Activated CD4-positive, alpha-beta T cell treated with anti-CD3 and anti-CD28 coated beads, Interleukin-2, amount 10 ng/mL, durations not matched to agents 24 days and 14 days (primary cell): ENCODE measurements at regions not wholly inside any gene's neighbourhood (a gene's known extent, or its start where the extent isn't known, plus 50 kb on each side); places are given as distances from the start of the nearest gene placed in this dataset.

Experiments
- DNase-seq: peaks from one replicate; pipeline ENCODE4 v3.0.0; 2022
- H3K27ac Mint-ChIP-seq: one replicate; pipeline ENCODE4 v1.8.0; 2022; ENCODE audit warnings: mild to moderate bottlenecking, mixed read lengths
- H3K27me3 Mint-ChIP-seq: one replicate; pipeline ENCODE4 v1.8.0; 2022; ENCODE audit warnings: mixed read lengths
- H3K36me3 Mint-ChIP-seq: one replicate; pipeline ENCODE4 v1.8.0; 2022; ENCODE audit warnings: low read depth, mild to moderate bottlenecking, mixed read lengths
- H3K4me1 Mint-ChIP-seq: one replicate; pipeline ENCODE4 v1.8.0; 2021; ENCODE audit warnings: mixed read lengths
- H3K4me3 Mint-ChIP-seq: one replicate; pipeline ENCODE4 v1.8.0; 2022; ENCODE audit warnings: mild to moderate bottlenecking, moderate library complexity, mixed read lengths
- H3K9me3 Mint-ChIP-seq: one replicate; pipeline ENCODE4 v1.8.0; 2021; ENCODE audit warnings: mixed read lengths
- intact Hi-C: fragments of 100-400 bp; cut with micrococcal nuclease; formaldehyde crosslinking; loops from one replicate; pipeline ENCODE4 v1.15.1; 2023

DNA sequence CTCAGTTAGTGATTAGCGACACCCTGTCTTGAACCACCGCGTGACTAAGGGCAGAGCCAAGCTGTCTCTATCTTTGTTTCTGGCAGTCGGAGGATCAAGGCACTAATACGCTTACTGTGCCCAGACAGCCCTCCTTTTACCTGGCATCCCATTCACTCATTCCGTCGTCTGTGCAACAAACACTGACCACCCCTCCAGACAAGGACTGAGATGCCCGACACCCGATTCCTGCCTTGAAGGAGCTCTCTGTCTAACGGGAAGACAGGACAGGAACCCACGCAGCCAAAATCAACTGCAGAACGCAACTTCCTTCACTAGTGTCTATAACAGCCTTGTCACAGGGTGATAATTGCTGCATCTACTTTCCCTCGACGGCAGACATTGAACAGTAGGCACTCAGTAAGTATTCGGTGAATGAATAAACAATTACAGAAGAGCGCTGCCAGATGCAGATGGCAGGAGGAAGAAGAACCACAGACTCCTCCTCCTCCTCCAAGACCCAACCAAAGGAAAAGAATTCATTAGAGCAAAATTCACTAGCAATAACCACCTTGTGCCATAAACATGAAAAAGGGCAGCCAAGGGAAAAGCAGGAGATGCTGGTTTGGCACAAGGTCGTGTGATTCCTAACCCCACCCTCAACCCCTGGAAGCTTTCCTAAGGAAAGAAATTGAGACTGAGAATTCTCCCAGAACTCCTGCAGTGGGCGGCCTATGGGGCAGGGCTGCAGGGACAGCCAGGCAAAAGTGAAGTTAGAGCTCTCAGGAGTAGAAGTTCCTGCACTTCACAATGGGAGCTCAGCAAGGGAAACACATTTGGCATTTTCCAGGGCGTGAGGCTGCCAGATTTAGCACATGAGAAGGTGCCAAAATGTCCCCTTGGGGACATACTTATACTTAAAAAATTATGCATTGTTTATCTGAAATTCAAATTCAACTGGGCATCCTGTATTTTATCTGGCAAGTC, 186.6 kb upstream of the DIO3 start:
- no peaks in the 10 kb centered on the region for H3K36me3 Mint-ChIP-seq

DNA sequence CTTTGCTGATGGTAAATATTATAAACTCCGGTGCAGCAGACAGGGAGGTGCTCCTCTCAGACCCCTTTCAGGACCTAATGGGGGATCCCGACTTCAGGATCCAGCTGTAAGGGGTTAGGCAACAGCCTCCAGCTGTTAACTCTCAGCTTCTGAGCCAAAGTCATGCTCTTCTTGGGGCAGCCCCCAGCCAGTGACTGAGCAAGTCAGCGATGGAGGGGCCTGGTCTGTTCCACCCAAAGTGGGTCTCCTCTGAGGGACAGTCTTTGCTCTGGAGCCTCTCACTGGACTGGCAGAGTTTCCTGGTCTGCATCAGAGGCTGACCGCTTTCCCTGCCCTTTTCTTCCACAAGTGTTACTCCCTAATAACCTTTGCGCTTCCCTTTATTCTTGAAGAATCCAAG, 184.2 kb upstream of the DIO3 start:
- peaks cover 14% of the 10 kb centered on the region for H3K27me3 Mint-ChIP-seq
- no peaks in the 10 kb centered on the region for H3K36me3 Mint-ChIP-seq
- H3K9me3 Mint-ChIP-seq = no peaks in the 10 kb centered on the region
- DNase-seq = peak; percentile 46
- no peak overlapping the region for H3K4me3 Mint-ChIP-seq
- intact Hi-C loops = no loop called here
- H3K4me1 Mint-ChIP-seq = no peaks in the 10 kb centered on the region
- no peak overlapping the region for H3K27ac Mint-ChIP-seq

More for the DNA sequence above, 186.6 kb upstream of the DIO3 start:
- no peaks in the 10 kb centered on the region for H3K4me1 Mint-ChIP-seq
- DNase-seq = peak; percentile 29
- no peaks in the 10 kb centered on the region for H3K9me3 Mint-ChIP-seq
- H3K27ac Mint-ChIP-seq = no peak overlapping the region
- no peak overlapping the region for H3K4me3 Mint-ChIP-seq
- peaks cover 10% of the 10 kb centered on the region for H3K27me3 Mint-ChIP-seq
- intact Hi-C loops = no loop called here

DNA sequence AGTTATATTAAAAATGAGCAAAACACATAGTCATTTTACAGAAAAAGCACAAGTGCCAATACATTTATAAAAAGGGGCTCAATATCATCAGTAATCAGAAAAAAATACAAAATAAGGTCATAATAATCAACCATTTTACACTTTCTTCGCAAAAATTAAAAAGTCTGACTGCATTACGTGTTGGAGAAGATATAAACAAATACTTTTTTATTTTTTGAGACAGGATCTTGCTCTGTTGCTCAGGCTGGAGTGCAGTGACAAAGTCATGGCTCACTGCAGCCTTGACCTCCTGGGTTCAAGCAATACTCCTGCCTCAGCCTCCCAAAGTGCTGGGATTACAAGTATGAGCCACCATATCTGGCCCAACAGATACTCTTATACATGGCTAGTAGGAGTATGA, 181.5 kb upstream of the DIO3 start:
- Mint-ChIP-seq H3K9me3 (no peaks in the 10 kb centered on the region), H3K27ac (no peak overlapping the region), H3K4me1 (no peaks in the 10 kb centered on the region), H3K27me3 (peaks cover 14% of the 10 kb centered on the region), H3K36me3 (no peaks in the 10 kb centered on the region), H3K4me3 (no peak overlapping the region)
- DNase-seq = peak; percentile 6
- intact Hi-C loops = no loop called here

DNA sequence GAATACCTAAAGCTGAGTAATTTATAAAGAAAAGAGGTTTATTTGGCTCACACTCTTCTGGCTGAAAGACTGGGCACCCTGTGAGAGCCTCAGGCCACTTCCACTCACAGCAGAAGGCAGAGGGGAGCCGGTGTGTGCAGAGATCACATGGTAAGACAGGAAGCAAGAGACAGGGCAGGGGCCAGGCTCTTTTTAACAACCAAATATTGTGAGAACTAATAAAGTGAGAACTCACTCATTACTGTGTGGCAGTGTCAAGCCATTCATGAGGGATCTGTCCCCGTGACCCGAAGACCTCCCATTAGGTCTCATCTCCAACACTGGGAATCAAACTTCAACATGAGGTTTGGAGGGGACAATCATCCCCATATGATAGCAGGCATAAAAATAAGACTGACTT, 180.8 kb upstream of the DIO3 start:
- Mint-ChIP-seq H3K9me3 (no peaks in the 10 kb centered on the region), H3K36me3 (no peaks in the 10 kb centered on the region), H3K4me3 (no peak overlapping the region), H3K27me3 (peaks cover 14% of the 10 kb centered on the region), H3K27ac (no peak overlapping the region), H3K4me1 (no peaks in the 10 kb centered on the region)
- peak; percentile 37 for DNase-seq
- intact Hi-C loops = no loop called here

DNA sequence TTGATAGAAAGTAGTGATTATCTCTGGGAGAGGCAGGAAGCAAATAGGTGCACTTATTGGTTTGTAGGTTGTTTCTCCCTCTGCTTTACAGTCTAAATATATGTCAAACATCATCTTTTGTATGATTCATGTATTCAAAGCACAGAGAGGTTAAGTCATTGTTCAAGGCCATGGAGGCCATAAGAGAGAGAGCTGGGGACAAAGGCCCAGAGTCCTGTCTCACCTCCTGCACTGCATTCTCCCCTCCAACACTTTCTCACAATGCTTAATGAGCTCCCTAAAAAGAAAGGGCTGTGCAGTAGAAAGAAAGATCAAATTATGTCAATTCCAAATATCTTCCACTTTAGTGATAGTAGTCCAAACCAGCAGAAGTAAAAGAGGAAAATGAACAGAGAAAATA, 180.4 kb upstream of the DIO3 start:
- H3K4me3 Mint-ChIP-seq = no peak overlapping the region
- H3K27ac Mint-ChIP-seq = no peak overlapping the region
- intact Hi-C loops = no loop called here
- no peaks in the 10 kb centered on the region for H3K36me3 Mint-ChIP-seq
- H3K9me3 Mint-ChIP-seq = no peaks in the 10 kb centered on the region
- H3K4me1 Mint-ChIP-seq = no peaks in the 10 kb centered on the region
- H3K27me3 Mint-ChIP-seq = peaks cover 14% of the 10 kb centered on the region
- peak; percentile 17 for DNase-seq

DNA sequence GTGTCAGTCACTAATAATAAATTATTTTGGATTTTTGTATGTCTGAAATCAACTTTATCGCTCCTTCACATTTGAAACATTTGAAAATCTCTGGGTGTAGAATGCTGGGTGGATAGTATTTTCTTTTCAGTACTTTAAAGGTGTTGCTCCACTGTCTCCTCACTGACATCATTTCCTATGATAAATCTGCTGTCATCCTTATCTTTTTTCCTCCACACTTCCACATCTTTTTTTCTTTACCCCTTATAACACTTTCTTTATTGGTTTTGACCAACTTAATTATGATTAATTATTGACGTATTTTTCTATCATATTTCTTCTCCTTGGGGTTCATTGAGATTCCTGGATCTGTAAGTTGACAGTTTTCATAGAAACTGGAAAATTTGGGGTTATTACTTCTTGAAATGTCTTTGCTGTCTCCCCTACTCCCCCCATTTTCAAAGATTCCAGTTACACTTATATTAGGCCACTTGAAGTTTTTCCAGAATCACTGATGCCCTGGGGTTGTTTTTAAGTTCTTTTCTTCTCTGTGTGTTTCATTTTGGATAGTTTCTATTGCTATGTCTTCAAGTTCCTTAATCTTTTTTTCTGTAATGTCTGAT, 177.5 kb upstream of the DIO3 start:
- Mint-ChIP-seq H3K4me1 (no peaks in the 10 kb centered on the region), H3K27me3 (peaks cover 5% of the 10 kb centered on the region), H3K4me3 (no peak overlapping the region), H3K9me3 (no peaks in the 10 kb centered on the region), H3K27ac (no peak overlapping the region), H3K36me3 (no peaks in the 10 kb centered on the region)
- intact Hi-C loops = no loop called here
- no peak for DNase-seq

DNA sequence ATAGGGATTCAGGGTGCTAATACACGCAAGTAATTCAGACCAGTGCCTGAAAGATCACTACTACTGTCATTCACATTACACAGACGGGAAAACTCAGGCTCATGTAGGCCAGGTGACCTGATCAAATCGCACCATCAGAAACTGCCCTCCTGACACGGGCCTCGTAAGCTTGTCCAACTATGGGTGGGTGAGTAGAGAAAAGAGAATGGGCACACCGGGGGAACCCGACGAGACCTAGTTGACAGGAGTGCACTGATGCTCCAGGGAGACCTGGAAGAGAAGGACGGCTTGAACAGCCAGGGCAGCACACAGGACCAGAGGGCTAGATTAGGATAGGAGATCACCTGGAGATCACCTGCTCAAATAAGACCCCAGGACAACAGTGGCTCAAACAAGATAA, 166.9 kb upstream of the DIO3 start:
- Mint-ChIP-seq H3K4me1 (no peaks in the 10 kb centered on the region), H3K27me3 (peaks cover 15% of the 10 kb centered on the region), H3K36me3 (no peaks in the 10 kb centered on the region), H3K4me3 (no peak overlapping the region), H3K9me3 (no peaks in the 10 kb centered on the region), H3K27ac (no peak overlapping the region)
- DNase-seq = peak; percentile 37
- intact Hi-C loops = no loop called here

DNA sequence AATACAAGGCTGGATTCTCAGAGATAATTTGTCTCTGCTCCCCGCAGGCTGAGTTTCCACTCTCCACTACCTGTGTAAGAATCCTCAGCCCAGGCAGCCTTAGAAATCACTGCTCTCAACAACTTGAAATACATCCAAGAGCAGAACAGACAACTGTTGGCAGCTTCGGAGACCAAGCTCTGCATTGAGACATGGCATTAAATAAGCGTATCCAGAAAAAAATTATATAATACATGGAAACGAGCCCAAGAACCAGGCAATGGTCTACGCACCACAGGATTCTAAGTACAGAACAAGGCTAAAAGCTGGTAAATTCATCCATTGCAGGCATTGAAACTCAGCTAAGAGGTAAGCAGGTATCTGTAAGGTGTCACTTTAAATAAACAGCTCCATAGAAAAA, 165.5 kb upstream of the DIO3 start:
- intact Hi-C loops = no loop called here
- Mint-ChIP-seq H3K36me3 (no peaks in the 10 kb centered on the region), H3K4me3 (no peak overlapping the region), H3K27me3 (peaks cover 26% of the 10 kb centered on the region), H3K27ac (no peak overlapping the region), H3K4me1 (no peaks in the 10 kb centered on the region), H3K9me3 (no peaks in the 10 kb centered on the region)
- DNase-seq = no peak

DNA sequence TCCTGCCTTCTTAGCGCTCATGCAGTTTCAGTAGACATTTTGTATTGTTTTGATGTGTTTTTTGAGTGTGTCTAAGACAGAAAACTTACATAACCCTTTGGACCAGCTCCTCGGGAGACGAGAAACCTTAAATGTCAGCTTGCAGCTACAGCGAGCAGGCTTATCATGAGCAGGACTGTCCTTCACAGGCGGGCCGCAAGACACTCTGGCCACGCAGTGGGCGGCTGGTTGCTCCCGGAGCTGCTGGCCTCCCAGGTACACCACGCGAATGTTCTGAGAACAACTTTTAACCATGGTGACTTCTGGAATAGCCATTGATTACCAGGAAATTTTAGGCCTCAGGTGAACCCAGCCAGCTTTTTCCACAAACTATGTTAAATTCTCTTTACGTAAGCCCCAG, 164.1 kb upstream of the DIO3 start:
- Mint-ChIP-seq H3K27me3 (peaks cover 30% of the 10 kb centered on the region), H3K4me3 (no peak overlapping the region), H3K27ac (no peak overlapping the region), H3K9me3 (no peaks in the 10 kb centered on the region), H3K4me1 (peaks cover 2% of the 10 kb centered on the region), H3K36me3 (no peaks in the 10 kb centered on the region)
- intact Hi-C loops = no loop called here
- peak; percentile 24 for DNase-seq

DNA sequence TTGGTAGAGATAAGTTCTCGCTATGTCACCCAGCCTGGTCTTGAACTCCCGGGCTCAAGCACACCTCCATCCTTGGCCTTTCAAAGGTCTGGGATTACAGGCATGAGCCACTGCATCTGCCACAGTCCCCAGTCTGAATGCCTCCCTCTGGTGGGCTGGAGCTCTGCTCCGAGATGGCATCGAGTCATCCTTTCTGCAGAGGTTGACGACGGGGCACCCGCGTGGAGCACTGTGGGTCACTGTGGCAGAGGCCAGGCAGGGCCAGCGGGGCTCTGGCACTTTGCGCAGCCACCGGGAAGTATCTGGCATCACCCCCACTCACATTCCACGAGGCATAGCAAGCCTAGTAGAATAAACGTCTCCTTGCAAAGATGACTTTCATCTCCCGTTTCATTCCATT, 163.3 kb upstream of the DIO3 start:
- Mint-ChIP-seq H3K27ac (no peak overlapping the region), H3K36me3 (no peaks in the 10 kb centered on the region), H3K9me3 (no peaks in the 10 kb centered on the region), H3K4me3 (no peak overlapping the region), H3K4me1 (peaks cover 2% of the 10 kb centered on the region), H3K27me3 (peaks cover 31% of the 10 kb centered on the region)
- DNase-seq = peak; percentile 48
- intact Hi-C loops = no loop called here

DNA sequence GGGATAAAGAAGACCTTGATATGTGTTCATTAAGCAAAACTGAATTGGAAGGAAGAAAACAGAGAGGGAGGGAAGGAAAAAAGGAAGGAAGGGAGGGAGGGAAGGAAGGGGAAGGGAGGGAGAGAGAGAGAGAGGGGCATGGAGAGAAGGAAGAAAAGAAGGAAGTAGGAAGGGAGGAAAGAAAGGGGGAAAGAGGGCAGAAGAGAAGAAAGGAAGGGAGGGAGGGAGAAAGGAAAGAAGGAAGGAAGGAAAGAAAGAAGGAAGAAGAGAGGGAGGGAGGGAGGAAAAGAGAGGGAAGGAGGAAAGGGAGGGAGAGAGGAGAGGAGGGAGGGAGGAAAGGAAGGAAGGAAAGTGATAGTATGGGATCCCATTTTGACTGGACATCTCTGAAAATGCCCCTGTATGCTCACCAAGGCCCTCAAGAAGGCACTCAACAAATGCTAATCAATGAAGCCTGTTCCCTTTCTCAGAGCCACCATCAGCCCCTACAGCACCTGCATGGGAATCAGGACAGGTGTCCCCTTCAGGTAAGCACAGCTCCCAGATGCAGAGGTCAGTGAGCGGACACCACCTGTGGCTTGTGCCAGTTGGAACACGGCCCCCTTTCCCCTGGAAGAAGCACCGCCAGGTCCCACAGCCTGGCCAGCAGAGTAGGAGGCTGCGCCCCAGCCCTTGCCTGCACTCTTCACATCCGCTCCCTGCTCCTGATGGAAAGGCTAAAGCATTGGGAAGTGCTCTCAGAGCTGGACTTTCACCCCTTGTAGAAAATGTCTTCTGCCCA, 161.4 kb upstream of the DIO3 start:
- intact Hi-C loops = no loop called here
- peak; percentile 44 for DNase-seq
- H3K36me3 Mint-ChIP-seq = no peaks in the 10 kb centered on the region
- H3K4me1 Mint-ChIP-seq = peaks cover 2% of the 10 kb centered on the region
- peaks cover 28% of the 10 kb centered on the region for H3K27me3 Mint-ChIP-seq
- no peak overlapping the region for H3K4me3 Mint-ChIP-seq
- no peak overlapping the region for H3K27ac Mint-ChIP-seq
- H3K9me3 Mint-ChIP-seq = no peaks in the 10 kb centered on the region

DNA sequence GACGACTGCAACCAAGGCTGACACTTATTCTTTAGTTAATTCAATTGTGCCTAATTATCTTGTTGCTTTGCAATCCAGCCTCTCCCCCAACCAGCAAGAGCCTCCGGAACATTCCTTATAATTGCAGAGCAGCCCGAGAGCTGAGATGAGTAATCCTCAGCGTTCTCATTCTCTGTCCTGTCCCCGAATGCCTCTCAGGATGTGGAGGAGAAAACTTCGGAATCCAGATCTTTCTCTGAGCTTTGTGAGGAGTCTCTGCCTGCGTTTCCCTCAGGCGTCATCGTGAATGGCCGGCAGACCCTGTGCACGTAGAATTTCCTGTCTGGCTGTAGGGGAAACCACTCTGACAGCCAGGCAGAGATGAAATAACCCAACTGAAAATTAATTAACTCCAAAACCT, 160.5 kb upstream of the DIO3 start:
- Mint-ChIP-seq H3K4me1 (peaks cover 2% of the 10 kb centered on the region), H3K9me3 (no peaks in the 10 kb centered on the region), H3K4me3 (no peak overlapping the region), H3K27ac (no peak overlapping the region), H3K27me3 (peaks cover 28% of the 10 kb centered on the region), H3K36me3 (no peaks in the 10 kb centered on the region)
- peak; percentile 36 for DNase-seq
- intact Hi-C loops = no loop called here

DNA sequence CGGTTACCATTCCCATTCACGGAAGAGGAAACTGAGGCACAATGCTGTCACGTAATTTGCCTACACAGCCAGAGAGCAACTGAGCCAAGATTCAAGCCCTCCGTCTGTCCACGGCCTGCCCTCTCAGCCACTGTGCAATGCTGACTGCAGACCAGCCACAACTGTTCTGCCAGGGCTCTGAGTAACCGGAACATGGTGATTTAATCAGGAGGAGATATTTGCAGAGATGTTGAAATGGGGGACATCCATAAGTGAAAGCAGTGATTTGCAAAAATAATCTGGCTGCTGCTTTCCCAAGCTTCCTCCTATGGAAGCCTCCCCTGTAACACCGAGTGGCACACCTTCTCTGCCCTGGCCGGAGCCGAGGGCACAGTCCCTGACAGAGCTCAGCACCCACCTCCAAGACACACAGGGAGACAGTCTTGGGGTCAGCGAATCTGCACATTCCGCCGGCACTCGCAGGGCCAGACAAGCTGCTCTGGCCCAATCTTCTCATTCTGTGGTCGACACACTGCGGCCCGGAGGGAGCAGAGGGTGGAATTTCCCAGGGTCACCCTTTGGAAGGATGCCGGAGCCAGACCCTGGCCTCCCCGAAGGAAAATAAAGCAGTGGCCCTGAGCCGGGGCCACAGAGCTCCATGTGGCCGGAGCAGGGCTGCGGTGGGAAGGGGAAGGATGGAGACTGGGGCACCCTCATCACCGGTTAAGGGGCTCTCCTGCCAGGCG, 158.2 kb upstream of the DIO3 start:
- intact Hi-C loops = no loop called here
- peaks cover 2% of the 10 kb centered on the region for H3K4me1 Mint-ChIP-seq
- no peaks in the 10 kb centered on the region for H3K9me3 Mint-ChIP-seq

More for the DNA sequence above, 158.2 kb upstream of the DIO3 start:
- H3K4me3 Mint-ChIP-seq = no peak overlapping the region
- no peaks in the 10 kb centered on the region for H3K36me3 Mint-ChIP-seq
- H3K27me3 Mint-ChIP-seq = peaks cover 28% of the 10 kb centered on the region
- no peak overlapping the region for H3K27ac Mint-ChIP-seq
- DNase-seq = peak; percentile 34
